Mesenchymal stem cell (in vitro differentiated cells and primary cell): ENCODE measurements at regions not wholly inside any gene's neighbourhood (a gene's known extent, or its start where the extent isn't known, plus 50 kb on each side); places are given as distances from the start of the nearest gene placed in this dataset.

Source experiments
- DNase-seq: peaks from one replicate; pipeline ENCODE4 v3.0.0-alpha.2; 2013
- H2AFZ ChIP-seq: one replicate; pipeline ENCODE4 v1.6.1; 2013; ENCODE audit warnings: low read depth, mild to moderate bottlenecking, control low read depth, inconsistent platforms, low read length, moderate library complexity
- H2AK5ac ChIP-seq: 2 replicates; pipeline ENCODE4 v1.6.1; 2013; ENCODE audit warnings: low read length, moderate library complexity, mild to moderate bottlenecking, inconsistent platforms; ENCODE audit not compliant: severe bottlenecking
- H2BK120ac ChIP-seq: one replicate; pipeline ENCODE4 v1.6.1; 2013; ENCODE audit warnings: low read depth, mild to moderate bottlenecking, inconsistent platforms, low read length, moderate library complexity
- H2BK12ac ChIP-seq, 2 experiments: one replicate each; pipeline ENCODE4 v1.6.1; 2013; ENCODE audit warnings: inconsistent platforms in 2 of 2, low read length in 2 of 2, mild to moderate bottlenecking in 2 of 2, moderate library complexity in 2 of 2, control low read depth in 1 of 2
- H2BK15ac ChIP-seq: one replicate; pipeline ENCODE4 v1.6.1; 2013; ENCODE audit warnings: mild to moderate bottlenecking, low read depth, inconsistent platforms; ENCODE audit not compliant: poor library complexity, severe bottlenecking
- H2BK5ac ChIP-seq: 2 replicates; pipeline ENCODE4 v1.6.1; 2013; ENCODE audit warnings: low read depth, mild to moderate bottlenecking, low read length, control low read depth, inconsistent platforms; ENCODE audit not compliant: poor library complexity, severe bottlenecking
- H3K14ac ChIP-seq, 2 experiments: one replicate each; pipeline ENCODE4 v1.6.1; 2013; ENCODE audit warnings: inconsistent platforms in 2 of 2, low read length in 2 of 2, control low read depth in 1 of 2, mild to moderate bottlenecking in 1 of 2, moderate library complexity in 1 of 2
- H3K18ac ChIP-seq, 2 experiments: one replicate each; pipeline ENCODE4 v1.6.1; 2013; ENCODE audit warnings: inconsistent platforms in 2 of 2, low read length in 2 of 2, control low read depth in 1 of 2, low read depth in 1 of 2, mild to moderate bottlenecking in 1 of 2
- H3K23ac ChIP-seq, 2 experiments: one replicate each; pipeline ENCODE4 v1.6.1; 2013; ENCODE audit warnings: inconsistent platforms in 2 of 2, low read length in 2 of 2, mild to moderate bottlenecking in 2 of 2, moderate library complexity in 2 of 2, control low read depth in 1 of 2
- H3K27ac ChIP-seq: 2 replicates; pipeline ENCODE4 v1.5.1; 2013; ENCODE audit warnings: mild to moderate bottlenecking, moderate library complexity, low read length, control low read depth, inconsistent platforms; ENCODE audit not compliant: poor library complexity, severe bottlenecking
- H3K27me3 ChIP-seq, 2 experiments: 2 replicates each; pipeline versions ENCODE4 v1.6.1 to v1.7.0; 2013; ENCODE audit warnings: low read length in 2 of 2, mild to moderate bottlenecking in 2 of 2, moderate library complexity in 2 of 2, control low read depth in 1 of 2, inconsistent platforms in 1 of 2; ENCODE audit not compliant: control insufficient read depth in 1 of 2, insufficient read depth in 1 of 2
- H3K36me3 ChIP-seq, 2 experiments: 2 replicates each; pipeline versions ENCODE4 v1.6.1 to v1.7.0; 2013; ENCODE audit warnings: low read length in 2 of 2, control low read depth in 1 of 2, inconsistent platforms in 1 of 2, low read depth in 1 of 2, mild to moderate bottlenecking in 1 of 2; ENCODE audit not compliant: insufficient read depth in 2 of 2, control insufficient read depth in 1 of 2
- H3K4ac ChIP-seq, 2 experiments: one replicate each; pipeline ENCODE4 v1.6.1; 2013; ENCODE audit warnings: inconsistent platforms in 2 of 2, low read length in 2 of 2, mild to moderate bottlenecking in 2 of 2, moderate library complexity in 2 of 2, control low read depth in 1 of 2, low read depth in 1 of 2
- H3K4me1 ChIP-seq: 2 replicates; pipeline ENCODE4 v1.6.1; 2013; ENCODE audit warnings: low read depth, low read length, control low read depth; ENCODE audit not compliant: control insufficient read depth, insufficient read depth
- H3K4me2 ChIP-seq: 2 replicates; pipeline ENCODE4 v1.6.1; 2013; ENCODE audit warnings: low read length, mild to moderate bottlenecking, inconsistent platforms; ENCODE audit not compliant: poor library complexity, severe bottlenecking
- H3K4me3 ChIP-seq, 2 experiments: 2 replicates each; pipeline versions ENCODE4 v1.5.1 to v1.7.0; 2013; ENCODE audit warnings: low read length in 2 of 2, mild to moderate bottlenecking in 2 of 2, control low read depth in 1 of 2, low read depth in 1 of 2; ENCODE audit not compliant: insufficient read depth in 1 of 2
- H3K79me1 ChIP-seq: replicated peaks from 2 replicates; pipeline ENCODE4 v1.6.1; 2013; ENCODE audit warnings: mild to moderate bottlenecking, control low read depth, low read length, inconsistent platforms; ENCODE audit not compliant: poor library complexity, severe bottlenecking
- H3K9ac ChIP-seq: 2 replicates; pipeline ENCODE4 v1.7.0; 2013; ENCODE audit warnings: mild to moderate bottlenecking, low read length, moderate library complexity
- H3K9me3 ChIP-seq: 2 replicates; pipeline ENCODE4 v1.7.0; 2013; ENCODE audit warnings: mild to moderate bottlenecking, low read length; ENCODE audit not compliant: control insufficient read depth
- H4K8ac ChIP-seq: one replicate; pipeline ENCODE4 v1.6.1; 2013; ENCODE audit warnings: inconsistent platforms, mild to moderate bottlenecking, low read length, moderate library complexity
- H4K91ac ChIP-seq: one replicate; pipeline ENCODE4 v1.6.1; 2013; ENCODE audit warnings: mild to moderate bottlenecking, low read length, inconsistent platforms
- WGBS: methylation state at CpG from one replicate; pipeline ENCODE4 v1.1.7; 2013; ENCODE audit warnings: mixed read lengths; 5-methylcytosine and 5-hydroxymethylcytosine counted together

DNA sequence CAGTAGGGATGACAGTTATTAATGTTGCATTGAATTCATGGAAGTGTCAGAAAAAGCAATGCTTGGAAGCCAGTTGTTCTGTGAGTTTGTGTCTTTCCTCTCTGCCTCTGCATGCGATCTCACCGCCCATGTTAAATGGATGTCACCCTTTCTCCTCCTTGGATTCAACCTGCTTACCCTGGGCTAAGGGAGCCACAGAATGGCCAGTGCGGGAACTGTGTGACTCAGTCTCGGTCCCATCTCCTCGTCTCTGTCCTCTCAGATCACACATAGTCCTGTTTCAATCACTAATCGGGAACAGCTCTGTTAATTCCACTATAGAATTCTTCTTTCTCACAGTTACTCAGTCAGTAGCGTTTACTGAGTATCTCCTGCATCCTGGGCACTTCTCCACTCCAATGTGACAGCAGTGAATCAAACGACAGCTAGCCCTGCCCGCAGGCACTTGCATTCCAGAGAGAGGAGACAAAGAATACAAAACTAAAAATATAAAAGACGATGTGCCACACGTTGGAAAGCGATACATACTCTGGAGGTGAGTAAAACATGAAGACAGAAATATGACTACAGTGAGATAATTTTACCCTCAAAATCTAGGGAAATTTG, 53.6 kb upstream of the TLR3 start:
- H3K18ac ChIP-seq = no peak overlapping the region
- H3K4ac ChIP-seq = no peak overlapping the region
- peak overlapping the region; percentile 56 for H2AFZ ChIP-seq
- no peak overlapping the region for H3K9ac ChIP-seq
- no peaks in the 10 kb centered on the region for H3K36me3 ChIP-seq
- DNase-seq = no peak
- no peak overlapping the region for H3K14ac ChIP-seq
- no peaks in the 10 kb centered on the region for H3K27me3 ChIP-seq
- no peak overlapping the region for H3K27ac ChIP-seq
- peaks cover 6% of the 10 kb centered on the region for H3K9me3 ChIP-seq
- H3K4me3 ChIP-seq = no peak overlapping the region
- H4K91ac ChIP-seq = no peak overlapping the region
- no peak overlapping the region for H4K8ac ChIP-seq
- H2BK12ac ChIP-seq = no peak overlapping the region
- no peak overlapping the region for H2BK5ac ChIP-seq
- H2AK5ac ChIP-seq = no peak overlapping the region
- 86% methylated on average over 10 of the region's 12 CpGs for WGBS
- no peak overlapping the region for H2BK120ac ChIP-seq
- no peak overlapping the region for H3K4me2 ChIP-seq
- no peaks in the 10 kb centered on the region for H3K4me1 ChIP-seq
- no peaks in the 10 kb centered on the region for H3K79me1 ChIP-seq
- no peak overlapping the region for H3K23ac ChIP-seq
- H2BK15ac ChIP-seq = no peak overlapping the region

- Histone ChIP-seq H2AFZ (no peak overlapping the region), H3K36me3 (no peaks in the 10 kb centered on the region), H2BK15ac (no peak overlapping the region), H3K27me3 (no peaks in the 10 kb centered on the region), H2BK120ac (no peak overlapping the region), H4K8ac (no peak overlapping the region), H3K4me1 (peaks cover 2% of the 10 kb centered on the region), H2BK5ac (no peak overlapping the region), H3K4me2 (no peak overlapping the region), H3K27ac (no peak overlapping the region), H3K4ac (no peak overlapping the region), H3K9me3 (peaks cover 6% of the 10 kb centered on the region), H2BK12ac (no peak overlapping the region), H3K4me3 (no peak overlapping the region), H3K23ac (no peak overlapping the region), H3K14ac (no peak overlapping the region), H2AK5ac (no peak overlapping the region), H3K9ac (no peak overlapping the region), H3K18ac (no peak overlapping the region), H3K79me1 (no peaks in the 10 kb centered on the region), H4K91ac (no peak overlapping the region)
- WGBS = 85% methylated on average over 4 of the region's 4 CpGs
- no peak for DNase-seq
Observed at GRCh38 chr4:186016796-186017195, 52.2 kb upstream of the TLR3 start.

GRCh38 chr4:186017801-186018200, 51.2 kb upstream of the TLR3 start:
- Histone ChIP-seq H4K91ac (no peak overlapping the region), H2BK15ac (no peak overlapping the region), H2AFZ (no peak overlapping the region), H3K4me1 (peaks cover 2% of the 10 kb centered on the region), H3K9me3 (peaks cover 6% of the 10 kb centered on the region), H3K23ac (no peak overlapping the region), H2AK5ac (no peak overlapping the region), H2BK12ac (no peak overlapping the region), H3K4ac (no peak overlapping the region), H2BK120ac (no peak overlapping the region), H3K9ac (no peak overlapping the region), H3K36me3 (no peaks in the 10 kb centered on the region), H3K14ac (no peak overlapping the region), H4K8ac (no peak overlapping the region), H2BK5ac (no peak overlapping the region), H3K18ac (no peak overlapping the region), H3K79me1 (no peaks in the 10 kb centered on the region), H3K27ac (no peak overlapping the region), H3K4me3 (no peak overlapping the region), H3K27me3 (no peaks in the 10 kb centered on the region), H3K4me2 (no peak overlapping the region)
- 89% methylated on average over 4 of the region's 6 CpGs for WGBS
- DNase-seq = no peak

DNA sequence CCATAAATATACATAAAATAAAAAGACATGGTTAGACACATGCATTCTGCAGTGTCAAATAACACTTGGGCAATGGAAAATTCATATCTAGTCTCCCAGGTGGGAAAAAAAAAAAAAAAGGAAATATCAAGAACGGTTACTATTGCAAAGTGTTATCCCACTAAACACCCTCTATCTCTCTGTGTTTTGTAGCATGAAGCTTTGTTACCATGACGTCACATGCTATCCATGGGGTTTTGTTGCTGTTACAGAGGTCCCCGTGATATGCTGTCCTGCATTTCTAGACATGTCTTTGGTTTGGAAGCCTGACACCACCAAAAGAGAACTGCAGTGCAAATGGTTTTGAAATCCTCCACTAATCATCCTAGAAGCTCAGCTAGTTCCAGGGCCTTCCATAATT, 50.7 kb upstream of the TLR3 start:
- Histone ChIP-seq H3K9me3 (peaks cover 6% of the 10 kb centered on the region), H3K4ac (no peak overlapping the region), H3K4me3 (no peak overlapping the region), H2BK12ac (no peak overlapping the region), H3K14ac (no peak overlapping the region), H3K9ac (no peak overlapping the region), H3K27me3 (no peaks in the 10 kb centered on the region), H2BK120ac (no peak overlapping the region), H2AK5ac (no peak overlapping the region), H3K23ac (no peak overlapping the region), H2AFZ (no peak overlapping the region), H4K91ac (no peak overlapping the region), H3K4me1 (peaks cover 2% of the 10 kb centered on the region), H3K18ac (no peak overlapping the region), H3K79me1 (no peaks in the 10 kb centered on the region), H3K36me3 (no peaks in the 10 kb centered on the region), H4K8ac (no peak overlapping the region), H3K4me2 (no peak overlapping the region), H2BK5ac (no peak overlapping the region), H2BK15ac (no peak overlapping the region), H3K27ac (no peak overlapping the region)
- 63% methylated on average over 3 of the region's 3 CpGs for WGBS
- no peak for DNase-seq
